Smooth muscle cell (in vitro differentiated cells): ENCODE measurements at regions not wholly inside any gene's neighbourhood (a gene's known extent, or its start where the extent isn't known, plus 50 kb on each side); places are given as distances from the start of the nearest gene placed in this dataset.

ENCODE experiments used
- DNase-seq: peaks from one replicate; lab custom pipeline; 2025; ENCODE audit not compliant: unreplicated experiment; lab: John Stamatoyannopoulos, UW
- H2AFZ ChIP-seq: fragments of 200-600 bp; sonication (generic); 2 replicates; pipeline ENCODE4 v1.6.0; 2016; ENCODE audit warnings: antibody characterized with exemption, low read depth, mild to moderate bottlenecking
- H3F3A ChIP-seq: fragments of 200-600 bp; sonication (generic); 2 replicates; pipeline ENCODE4 v1.6.0; 2017; ENCODE audit warnings: antibody characterized with exemption, low read depth
- H3K27ac ChIP-seq: fragments of 200-600 bp; sonication (generic); 2 replicates; pipeline ENCODE4 v1.5.1; 2016; ENCODE audit warnings: low read depth, mild to moderate bottlenecking
- H3K27me3 ChIP-seq: fragments of 200-600 bp; sonication (generic); 2 replicates; pipeline ENCODE4 v1.6.1; 2016; ENCODE audit warnings: low read depth, mild to moderate bottlenecking
- H3K36me3 ChIP-seq: fragments of 200-600 bp; sonication (generic); 2 replicates; pipeline ENCODE4 v1.5.1; 2016; ENCODE audit warnings: low read depth
- H3K4me1 ChIP-seq: fragments of 200-600 bp; sonication (generic); 2 replicates; pipeline ENCODE4 v1.5.1; 2016; ENCODE audit warnings: low read depth
- H3K4me2 ChIP-seq: fragments of 200-600 bp; sonication (generic); 2 replicates; pipeline ENCODE4 v1.6.0; 2016; ENCODE audit warnings: mild to moderate bottlenecking
- H3K4me3 ChIP-seq: fragments of 200-600 bp; sonication (generic); 2 replicates; pipeline ENCODE4 v1.5.1; 2016; ENCODE audit warnings: mild to moderate bottlenecking
- H3K79me2 ChIP-seq: fragments of 200-600 bp; sonication (generic); 2 replicates; pipeline ENCODE4 v1.6.0; 2016; ENCODE audit warnings: low read depth, mild to moderate bottlenecking
- H3K9ac ChIP-seq: fragments of 200-600 bp; sonication (generic); 2 replicates; pipeline ENCODE4 v1.6.0; 2016; ENCODE audit warnings: low read depth
- H3K9me3 ChIP-seq: fragments of 200-600 bp; sonication (generic); replicated peaks from 2 replicates; pipeline ENCODE4 v1.5.1; 2016; ENCODE audit warnings: low read depth
- H4K20me1 ChIP-seq: fragments of 200-600 bp; sonication (generic); 2 replicates; pipeline ENCODE4 v1.6.0; 2016; ENCODE audit warnings: low read depth
- WGBS: methylation state at CpG from one replicate; pipeline ENCODE4 v1.1.7; 2016; ENCODE audit warnings: low lambda C conversion rate; 5-methylcytosine and 5-hydroxymethylcytosine counted together
- TF ChIP-seq, protein P1 (sequence below): fragments of 200-600 bp; sonication (generic); IDR thresholded peaks from 2 replicates; pipeline ENCODE4 v1.5.1; 2017; ENCODE audit warnings: borderline replicate concordance, mild to moderate bottlenecking, antibody characterized with exemption; ENCODE audit not compliant: insufficient read depth, poor library complexity, severe bottlenecking

DNA sequence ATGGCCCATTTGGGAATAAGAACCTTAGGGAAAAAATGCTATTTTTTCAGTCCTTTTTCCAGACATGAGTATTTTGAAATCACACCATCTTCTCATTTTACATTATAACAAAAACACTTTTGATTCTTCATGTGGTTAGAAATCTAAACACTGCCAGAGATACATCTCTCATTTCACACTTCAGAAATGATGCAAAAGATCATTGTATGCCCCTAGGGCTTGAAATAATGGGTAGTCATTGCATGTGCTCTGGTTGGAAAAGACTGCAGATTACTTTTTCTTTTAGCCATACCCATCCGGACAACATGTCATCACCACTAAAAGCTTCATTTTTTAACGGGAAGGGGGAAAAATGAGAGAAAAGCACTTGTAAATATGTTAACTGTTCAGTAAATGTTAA is 1152.2 kb upstream of the ADGRL4 start:
- no peaks in the 10 kb centered on the region for H3K9me3 ChIP-seq
- no peak overlapping the region for H2AFZ ChIP-seq
- no peaks in the 10 kb centered on the region for H3K4me1 ChIP-seq
- H3K36me3 ChIP-seq, result no peaks in the 10 kb centered on the region
- H3K9ac ChIP-seq, result no peak overlapping the region
- DNase-seq, result no peak
- no peak overlapping the region for H3K27ac ChIP-seq
- no peak overlapping the region for H3K4me2 ChIP-seq
- no peaks in the 10 kb centered on the region for H3K79me2 ChIP-seq
- no peak overlapping the region for H3K4me3 ChIP-seq
- TF ChIP-seq, protein P1, sequence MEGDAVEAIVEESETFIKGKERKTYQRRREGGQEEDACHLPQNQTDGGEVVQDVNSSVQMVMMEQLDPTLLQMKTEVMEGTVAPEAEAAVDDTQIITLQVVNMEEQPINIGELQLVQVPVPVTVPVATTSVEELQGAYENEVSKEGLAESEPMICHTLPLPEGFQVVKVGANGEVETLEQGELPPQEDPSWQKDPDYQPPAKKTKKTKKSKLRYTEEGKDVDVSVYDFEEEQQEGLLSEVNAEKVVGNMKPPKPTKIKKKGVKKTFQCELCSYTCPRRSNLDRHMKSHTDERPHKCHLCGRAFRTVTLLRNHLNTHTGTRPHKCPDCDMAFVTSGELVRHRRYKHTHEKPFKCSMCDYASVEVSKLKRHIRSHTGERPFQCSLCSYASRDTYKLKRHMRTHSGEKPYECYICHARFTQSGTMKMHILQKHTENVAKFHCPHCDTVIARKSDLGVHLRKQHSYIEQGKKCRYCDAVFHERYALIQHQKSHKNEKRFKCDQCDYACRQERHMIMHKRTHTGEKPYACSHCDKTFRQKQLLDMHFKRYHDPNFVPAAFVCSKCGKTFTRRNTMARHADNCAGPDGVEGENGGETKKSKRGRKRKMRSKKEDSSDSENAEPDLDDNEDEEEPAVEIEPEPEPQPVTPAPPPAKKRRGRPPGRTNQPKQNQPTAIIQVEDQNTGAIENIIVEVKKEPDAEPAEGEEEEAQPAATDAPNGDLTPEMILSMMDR, result no peak
- WGBS, result 57% methylated on average over 2 of the region's 2 CpGs
- H4K20me1 ChIP-seq, result no peaks in the 10 kb centered on the region
- no peaks in the 10 kb centered on the region for H3K27me3 ChIP-seq
- no peaks in the 10 kb centered on the region for H3F3A ChIP-seq

DNA sequence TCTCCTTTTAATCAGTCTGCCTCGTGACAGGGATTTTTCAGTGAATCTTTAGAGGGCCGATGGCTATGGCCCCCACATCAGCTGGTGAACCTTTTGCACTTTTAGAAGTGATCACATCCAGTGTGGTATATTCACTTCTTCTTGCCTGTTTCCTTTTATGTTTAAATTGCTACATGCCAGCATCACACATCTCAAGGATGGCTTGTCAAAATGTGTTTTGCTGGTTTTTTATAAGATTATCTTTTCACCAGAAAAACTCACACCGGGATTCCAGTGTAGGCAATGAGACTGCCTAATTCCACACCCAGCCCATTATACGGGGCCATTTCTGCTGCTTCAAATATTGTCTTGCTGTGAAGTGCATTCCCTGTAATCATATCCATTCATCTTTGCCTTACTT is 1151.7 kb upstream of the ADGRL4 start:
- H3F3A ChIP-seq, result no peaks in the 10 kb centered on the region
- TF ChIP-seq, protein P1, result no peak
- H4K20me1 ChIP-seq, result no peaks in the 10 kb centered on the region
- no peak overlapping the region for H3K4me2 ChIP-seq
- H3K4me3 ChIP-seq, result no peak overlapping the region
- no peaks in the 10 kb centered on the region for H3K79me2 ChIP-seq
- no peaks in the 10 kb centered on the region for H3K27me3 ChIP-seq
- no peak overlapping the region for H3K9ac ChIP-seq
- no peaks in the 10 kb centered on the region for H3K9me3 ChIP-seq
- no peaks in the 10 kb centered on the region for H3K36me3 ChIP-seq
- WGBS, result 86% methylated on average over 4 of the region's 4 CpGs
- no peaks in the 10 kb centered on the region for H3K4me1 ChIP-seq
- no peak overlapping the region for H2AFZ ChIP-seq
- DNase-seq, result no peak
- no peak overlapping the region for H3K27ac ChIP-seq

DNA sequence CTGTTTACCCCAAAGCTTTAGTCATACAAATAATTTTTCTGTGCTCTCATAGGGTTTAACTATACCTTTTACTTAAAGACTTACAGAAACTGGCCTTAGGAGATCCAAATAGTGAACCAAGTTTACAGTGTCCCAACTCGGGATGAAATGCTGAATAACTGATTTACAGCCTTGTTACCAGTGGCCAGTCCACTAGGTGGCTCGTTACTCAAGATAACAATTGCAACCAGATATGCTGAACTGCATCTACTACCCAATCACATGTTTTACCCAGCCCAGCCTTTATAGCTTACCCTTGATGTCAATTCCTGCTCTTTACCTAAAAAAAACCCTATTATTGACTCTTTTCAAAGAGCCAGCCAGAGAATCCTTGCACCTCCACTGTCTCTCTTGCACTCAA is 1148.8 kb upstream of the ADGRL4 start:
- H3F3A ChIP-seq, result no peaks in the 10 kb centered on the region
- no peak overlapping the region for H3K27ac ChIP-seq
- WGBS, result 33% methylated on average over 2 of the region's 2 CpGs
- no peak overlapping the region for H3K4me2 ChIP-seq
- peak overlapping the region; percentile 38 for H2AFZ ChIP-seq
- no peaks in the 10 kb centered on the region for H3K9me3 ChIP-seq
- H3K36me3 ChIP-seq, result no peaks in the 10 kb centered on the region
- no peaks in the 10 kb centered on the region for H3K4me1 ChIP-seq
- H3K79me2 ChIP-seq, result no peaks in the 10 kb centered on the region
- H3K4me3 ChIP-seq, result no peak overlapping the region
- TF ChIP-seq, protein P1, result peak; percentile 18
- H3K9ac ChIP-seq, result no peak overlapping the region
- no peaks in the 10 kb centered on the region for H3K27me3 ChIP-seq
- no peak for DNase-seq
- H4K20me1 ChIP-seq, result no peaks in the 10 kb centered on the region

DNA sequence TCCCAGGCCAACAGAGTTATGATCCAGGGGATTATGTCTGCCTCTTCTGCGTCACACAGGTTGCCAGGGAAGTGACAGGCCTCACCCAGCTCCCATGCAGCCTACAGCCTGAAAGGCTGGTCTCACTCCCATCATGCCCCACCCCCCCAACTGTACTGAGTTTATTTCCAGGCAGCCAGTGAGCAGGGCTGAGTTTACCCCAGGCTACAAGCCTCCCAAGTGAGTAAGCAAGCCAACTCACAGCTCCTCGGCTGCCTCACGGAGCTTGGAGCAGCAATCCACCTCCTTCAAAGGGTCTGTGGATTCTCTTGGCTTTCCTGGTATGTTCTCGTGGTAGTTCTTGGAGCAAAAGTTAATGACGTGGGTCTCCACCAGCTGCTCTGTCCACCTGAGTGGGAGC is 1147.6 kb upstream of the ADGRL4 start:
- Histone ChIP-seq H4K20me1 (no peaks in the 10 kb centered on the region), H3F3A (no peaks in the 10 kb centered on the region), H3K9ac (no peak overlapping the region), H3K36me3 (no peaks in the 10 kb centered on the region), H3K27ac (peak overlapping the region; percentile 70), H3K9me3 (no peaks in the 10 kb centered on the region), H3K4me3 (no peak overlapping the region), H3K27me3 (no peaks in the 10 kb centered on the region), H3K4me1 (no peaks in the 10 kb centered on the region), H3K4me2 (peak overlapping the region; percentile 37), H2AFZ (peak overlapping the region; percentile 8), H3K79me2 (no peaks in the 10 kb centered on the region)
- TF ChIP-seq, protein P1, result no peak
- 57% methylated on average over 5 of the region's 5 CpGs for WGBS
- no peak for DNase-seq
